ENCODE measurements at regions not wholly inside any gene's neighbourhood (a gene's known extent, or its start where the extent isn't known, plus 50 kb on each side); places are given as distances from the start of the nearest gene placed in this dataset.

DNA sequence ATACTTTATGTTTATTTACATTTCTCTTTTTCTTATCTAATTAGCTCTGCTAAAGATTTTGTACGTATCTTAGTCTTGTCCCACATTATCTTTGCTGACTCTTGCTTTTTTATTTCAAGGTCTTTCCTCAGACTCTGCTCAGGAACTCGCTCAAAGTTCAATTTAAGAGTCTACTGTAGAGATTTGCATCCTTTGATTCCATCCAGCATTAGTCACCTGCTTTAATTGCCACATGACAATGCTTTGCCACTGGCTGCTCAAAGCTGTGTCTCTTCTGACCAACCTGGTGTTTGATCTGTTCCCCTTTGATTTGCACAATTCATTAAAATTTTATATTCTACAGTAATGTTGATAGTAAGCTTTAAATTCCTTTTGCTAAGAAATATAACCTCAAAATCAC, 157.9 kb upstream of the FREM2 start:
- H3K9me2 ChIP-seq (ENCODE audit: insufficient read depth): no peaks in the 10 kb centered on the region
- H3K27me3 ChIP-seq (ENCODE audit: insufficient read depth, low read length): no peaks in the 10 kb centered on the region
- ChIA-PET RAD21 (ENCODE audit: low non-redundant PET in 1 of 2, low total read pairs in 2 of 2, uncharacterized antibody in 2 of 2, unreplicated experiment in 2 of 2) (no interaction called here), POLR2A (no interaction called here), CTCF (no interaction called here)
- TF ChIP-seq POLR2A (IDR thresholded peaks at IDR 0.05; ENCODE audit: borderline replicate concordance, extremely low read depth, insufficient read depth, insufficient read length) (no peak), SP1 (IDR thresholded peaks at IDR 0.05; ENCODE audit: low read depth) (no peak), EGR1 (IDR thresholded peaks at IDR 0.05; ENCODE audit: low read depth) (no peak), CBX3 (IDR thresholded peaks at IDR 0.05; ENCODE audit: low read depth) (no peak), TCF7L2 (IDR thresholded peaks at IDR 0.05; ENCODE audit: borderline replicate concordance, extremely low read depth, insufficient read depth, insufficient read length) (no peak), JUND (IDR thresholded peaks at IDR 0.05) (no peak), ZBTB33 (IDR thresholded peaks at IDR 0.05; ENCODE audit: extremely low read depth, insufficient replicate concordance, low read length) (no peak), ATF3 (IDR thresholded peaks at IDR 0.05) (no peak), POLR2AphosphoS5 (IDR thresholded peaks at IDR 0.05; ENCODE audit: low read depth, low read length) (no peak), YY1 (IDR thresholded peaks at IDR 0.05; ENCODE audit: extremely low read depth, insufficient replicate concordance, low read depth, low read length) (no peak), RAD21 (IDR thresholded peaks at IDR 0.05; ENCODE audit: low read depth) (no peak), CEBPB (IDR thresholded peaks at IDR 0.05; ENCODE audit: low read depth) (no peak), ZNF274 (IDR thresholded peaks at IDR 0.05; ENCODE audit: low read depth, low read length) (no peak), SRF (IDR thresholded peaks at IDR 0.05; ENCODE audit: low read depth) (no peak), ELF1 (IDR thresholded peaks at IDR 0.05; ENCODE audit: borderline replicate concordance, low read depth) (no peak), SIN3A (IDR thresholded peaks at IDR 0.05; ENCODE audit: low read depth) (no peak), REST (IDR thresholded peaks at IDR 0.05; ENCODE audit: low read depth) (no peak), EZH2phosphoT487 (IDR thresholded peaks at IDR 0.05; ENCODE audit: borderline replicate concordance) (no peak)
- TF ChIP-seq, protein P1, sequence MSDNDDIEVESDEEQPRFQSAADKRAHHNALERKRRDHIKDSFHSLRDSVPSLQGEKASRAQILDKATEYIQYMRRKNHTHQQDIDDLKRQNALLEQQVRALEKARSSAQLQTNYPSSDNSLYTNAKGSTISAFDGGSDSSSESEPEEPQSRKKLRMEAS (IDR thresholded peaks at IDR 0.05): no peak
- H3K79me2 ChIP-seq (ENCODE audit: insufficient read depth, low read length): no peaks in the 10 kb centered on the region
- no peaks in the 10 kb centered on the region for H4K20me1 ChIP-seq (ENCODE audit: insufficient read depth)
- H3K4me2 ChIP-seq (ENCODE audit: low read length): no peak overlapping the region
- intact Hi-C loops (cut with micrococcal nuclease): no loop called here
- no peak overlapping the region for H3K9ac ChIP-seq (ENCODE audit: low read length)
- H2AFZ ChIP-seq (ENCODE audit: low read depth, low read length, poor library complexity, severe bottlenecking): no peak overlapping the region
- no TSS peak for BruUV-seq (replicated peaks)
- no peaks in the 10 kb centered on the region for H3K4me1 ChIP-seq (ENCODE audit: control insufficient read depth in 1 of 2, insufficient read depth in 2 of 2, low read length in 2 of 2)
- no peak for DNase-seq (ENCODE audit: low read depth, low spot score)
- no peak overlapping the region for H3K4me3 ChIP-seq (replicated peaks in 1 of 2; ENCODE audit: low read depth in 1 of 2, low read length in 2 of 2)
- H3K27ac ChIP-seq (ENCODE audit: low read depth, low read length): no peak overlapping the region
- H3K36me3 ChIP-seq (ENCODE audit: control insufficient read depth in 1 of 2, insufficient read depth in 2 of 2, low read length in 2 of 2): no peaks in the 10 kb centered on the region
- no peak for ATAC-seq
- H3K9me3 ChIP-seq (ENCODE audit: control insufficient read depth in 1 of 2, insufficient read depth in 1 of 2, low read depth in 1 of 2, low read length in 2 of 2): peaks cover 0 to 16% of the 10 kb centered on the region in 2 experiments; a peak in 1 of 4 replicates

All from HCT116 (cell line).